ENCODE measurements at regions not wholly inside any gene's neighbourhood (a gene's known extent, or its start where the extent isn't known, plus 50 kb on each side); places are given as distances from the start of the nearest gene placed in this dataset.

DNA sequence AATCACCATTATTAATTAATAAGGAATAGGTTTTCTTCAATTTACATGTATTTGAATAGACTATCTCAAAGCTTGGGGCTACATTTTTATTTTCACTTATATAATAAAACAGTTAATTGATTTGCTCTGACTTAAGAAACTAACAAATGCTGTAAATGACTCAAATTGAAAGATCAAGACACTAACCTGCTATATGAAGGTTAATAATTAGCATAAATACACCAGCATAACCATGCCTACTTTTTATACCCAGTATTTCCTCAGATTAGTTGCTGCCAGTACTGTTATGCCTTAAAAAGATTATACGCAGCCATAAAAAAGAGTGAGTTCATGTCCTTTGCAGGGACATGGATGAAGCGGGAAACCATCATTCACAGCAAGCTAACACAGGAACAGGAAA, 1545.1 kb downstream of the AMY1C start:
- TF ChIP-seq CTCF (IDR thresholded peaks at IDR 0.05) (no peak), ZFX (IDR thresholded peaks at IDR 0.05; ENCODE audit: borderline replicate concordance) (no peak)
